ENCODE measurements at regions not wholly inside any gene's neighbourhood (a gene's known extent, or its start where the extent isn't known, plus 50 kb on each side); places are given as distances from the start of the nearest gene placed in this dataset.
A peak's percentile ranks its signal among the peaks of the same experiment; 100 is the strongest.

- no peak for DNase-seq
Observed at GRCh38 chr5:111869681-111870080, 112.7 kb upstream of the NREP start.

DNA sequence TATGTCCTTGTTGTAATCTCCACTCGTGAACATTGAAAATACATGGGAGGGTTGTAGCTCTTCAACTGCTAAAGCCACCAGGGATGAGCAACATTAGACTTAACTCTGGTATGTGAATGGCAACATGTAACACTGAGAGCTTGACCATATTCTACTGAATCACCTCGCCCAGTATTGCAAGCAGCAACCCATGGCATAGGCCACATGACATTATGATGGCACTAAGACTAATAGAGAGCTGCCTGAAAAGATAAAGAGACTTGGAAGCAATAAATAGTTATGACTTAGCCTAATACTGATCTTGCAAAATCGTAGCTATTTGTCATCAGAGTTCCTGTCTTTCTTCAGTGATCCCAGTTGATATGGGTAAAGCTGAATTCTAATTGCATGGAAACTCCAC is 108.4 kb upstream of the NREP start:
- DNase-seq: no peak

DNA sequence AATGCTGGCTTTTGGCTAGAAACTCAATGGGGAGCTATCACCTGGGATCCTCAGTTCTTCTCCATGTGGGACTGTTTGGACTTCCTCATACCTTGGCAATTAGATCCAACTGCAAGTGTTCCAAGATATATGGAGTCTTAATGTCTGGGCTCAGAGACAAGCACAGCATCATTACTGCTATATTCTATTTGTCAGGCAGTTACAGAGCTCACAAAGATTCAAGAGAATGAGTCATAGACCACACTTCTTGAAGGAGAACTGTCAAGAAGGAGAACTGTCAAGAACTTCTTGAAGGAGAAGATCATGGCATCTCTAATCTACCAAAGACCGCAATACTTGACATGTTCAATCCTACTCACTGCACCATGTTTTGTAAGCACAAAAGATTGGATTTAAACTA is 106.8 kb upstream of the NREP start:
- DNase-seq: no peak

DNA sequence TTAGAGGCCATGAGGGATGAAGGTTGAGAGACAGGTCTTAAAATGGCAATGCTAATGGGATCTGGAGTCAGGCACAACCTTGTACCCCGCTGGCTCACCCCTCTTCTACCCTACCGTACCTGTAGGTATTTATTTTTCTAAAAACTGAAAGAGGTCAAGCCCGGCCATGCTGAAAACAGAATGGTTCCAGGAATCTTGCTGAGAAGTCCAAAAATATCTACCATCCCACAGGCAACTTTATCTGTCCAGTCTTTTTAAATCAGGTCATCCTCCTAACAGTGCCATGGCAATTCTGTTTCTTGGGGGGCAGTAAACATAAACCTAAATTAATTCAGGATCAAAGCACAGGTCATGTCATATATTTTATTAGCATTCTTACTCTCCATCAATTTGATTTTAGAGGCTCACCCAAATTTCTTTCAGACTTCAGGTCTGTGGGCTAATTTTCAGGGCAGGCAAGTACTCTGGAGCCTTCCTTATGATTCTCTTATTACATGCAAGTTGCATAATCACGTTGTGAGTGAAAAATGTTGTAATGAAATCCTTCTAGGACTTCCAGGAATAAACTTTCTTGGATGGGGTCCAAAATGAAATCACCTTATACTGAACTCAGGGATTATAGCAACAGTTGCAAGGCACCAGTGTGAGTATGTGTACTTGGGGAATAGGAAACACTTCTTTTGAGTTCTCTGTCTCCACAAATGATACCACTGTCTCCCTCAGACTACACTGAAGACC is 102.7 kb upstream of the NREP start:
- DNase-seq: no peak

DNA sequence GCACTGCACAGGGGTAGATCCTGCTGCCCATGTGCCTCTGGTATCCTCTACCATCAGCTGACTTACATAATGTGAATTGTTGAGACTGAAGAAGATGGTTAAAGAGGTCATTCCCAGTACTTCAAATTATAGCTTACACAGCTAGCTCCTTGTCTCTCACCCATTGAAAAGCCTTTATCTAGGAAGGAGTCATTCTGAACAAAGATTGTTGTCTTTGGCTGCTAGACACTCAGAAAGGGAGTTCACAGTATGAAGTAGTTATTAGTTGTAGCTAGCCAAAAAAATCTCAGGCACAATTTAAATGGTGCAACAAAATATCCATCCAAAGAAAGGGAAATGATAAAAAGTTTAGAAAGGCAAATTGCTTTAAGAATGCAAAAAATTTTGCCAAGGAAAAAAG is 102.0 kb upstream of the NREP start:
- DNase-seq: no peak

GRCh38 chr5:111857623-111858022 is 100.6 kb upstream of the NREP start:
- no peak for DNase-seq

GRCh38 chr5:111856876-111857466 is 100.0 kb upstream of the NREP start:
- no peak for DNase-seq

GRCh38 chr5:111855356-111855755 is 98.4 kb upstream of the NREP start:
- DNase-seq: no peak

- no peak for DNase-seq
Observed at GRCh38 chr5:111854186-111854585, 97.2 kb upstream of the NREP start.

DNA sequence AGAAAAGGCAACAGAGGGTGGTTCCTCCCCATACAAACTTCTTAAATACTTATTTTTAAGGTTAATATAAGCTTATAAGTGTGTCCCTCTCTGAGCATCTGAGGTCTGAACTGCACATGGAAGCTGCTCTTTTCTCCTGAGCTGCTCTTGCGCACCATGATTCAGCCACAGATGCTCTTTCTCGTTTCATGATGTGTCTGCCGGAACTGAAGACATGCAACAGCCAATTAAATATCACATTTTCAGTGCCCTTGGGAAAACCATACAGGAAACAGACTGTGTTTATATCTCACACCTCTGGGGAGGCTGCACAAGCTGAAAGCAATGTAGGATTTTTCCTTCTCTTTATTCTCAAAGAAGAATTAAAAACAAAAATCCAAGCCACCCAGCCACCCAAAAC is 96.8 kb upstream of the NREP start:
- no peak for DNase-seq

DNA sequence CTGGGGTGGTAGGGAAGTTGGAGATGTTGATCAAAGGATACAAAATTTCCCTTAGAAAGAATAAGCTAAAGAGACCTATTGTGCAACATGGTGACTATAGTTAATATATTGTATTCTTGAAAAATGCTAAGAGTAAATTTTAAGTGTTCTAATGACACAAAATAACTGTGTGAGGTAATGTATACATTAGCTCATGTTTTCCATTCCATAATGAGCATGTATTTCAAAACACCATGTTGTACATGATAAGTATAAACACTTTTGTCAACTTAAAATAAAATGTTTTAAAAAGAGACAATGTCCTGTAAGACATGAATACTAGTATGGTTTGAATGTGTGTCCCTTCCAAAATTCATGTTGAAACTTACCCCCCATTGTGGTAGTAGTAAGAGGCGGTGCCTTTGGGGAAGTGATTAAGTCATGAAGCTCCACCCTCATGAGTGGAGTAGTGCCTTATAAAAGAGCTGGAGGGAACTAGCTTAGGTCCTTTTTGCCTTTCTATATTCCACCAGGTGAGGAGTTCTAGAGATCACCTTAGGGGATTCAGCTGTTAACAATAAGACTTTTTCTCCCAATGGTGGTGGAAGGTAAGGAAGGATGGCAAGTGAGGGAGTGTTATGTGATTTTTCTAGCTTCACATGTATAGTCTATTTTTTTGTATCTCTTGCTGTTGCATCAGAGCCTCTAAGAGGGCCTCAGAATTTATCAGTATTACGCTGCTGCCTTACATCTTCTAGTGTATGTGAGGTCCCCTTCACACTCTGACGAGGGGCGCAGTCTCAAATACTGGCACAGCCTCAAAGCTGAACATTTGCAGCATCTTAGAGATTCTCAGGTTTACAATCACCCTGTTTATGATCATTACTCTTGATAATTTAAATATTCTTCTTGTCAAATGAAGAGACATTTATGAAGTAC is 94.9 kb upstream of the NREP start:
- DNase-seq: no peak

DNA sequence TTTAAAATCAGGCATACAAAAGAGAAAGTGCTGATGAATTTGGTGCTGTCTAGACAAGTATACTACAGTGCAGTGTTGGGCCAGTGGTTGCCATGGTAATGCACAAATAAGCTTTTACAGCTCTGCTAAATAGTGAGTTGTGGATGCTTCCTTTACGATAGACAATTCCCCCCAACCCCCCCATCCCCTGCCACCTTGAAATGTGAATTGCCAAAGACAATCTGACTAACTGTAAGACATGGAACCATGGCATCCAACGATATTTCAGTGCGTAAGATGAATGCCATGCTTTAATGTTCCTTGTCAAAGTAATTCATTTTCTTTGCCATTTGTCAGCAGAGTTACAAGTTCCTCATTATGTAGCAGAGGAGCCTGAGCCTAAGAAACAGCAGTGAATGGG is 91.5 kb upstream of the NREP start:
- no peak for DNase-seq

GRCh38 chr5:111847052-111847925 is 90.3 kb upstream of the NREP start:
- no peak for DNase-seq

GRCh38 chr5:111840036-111840674 is 83.2 kb upstream of the NREP start:
- peak; percentile 46 for DNase-seq

GRCh38 chr5:111839438-111839837 is 82.4 kb upstream of the NREP start:
- no peak for DNase-seq

DNA sequence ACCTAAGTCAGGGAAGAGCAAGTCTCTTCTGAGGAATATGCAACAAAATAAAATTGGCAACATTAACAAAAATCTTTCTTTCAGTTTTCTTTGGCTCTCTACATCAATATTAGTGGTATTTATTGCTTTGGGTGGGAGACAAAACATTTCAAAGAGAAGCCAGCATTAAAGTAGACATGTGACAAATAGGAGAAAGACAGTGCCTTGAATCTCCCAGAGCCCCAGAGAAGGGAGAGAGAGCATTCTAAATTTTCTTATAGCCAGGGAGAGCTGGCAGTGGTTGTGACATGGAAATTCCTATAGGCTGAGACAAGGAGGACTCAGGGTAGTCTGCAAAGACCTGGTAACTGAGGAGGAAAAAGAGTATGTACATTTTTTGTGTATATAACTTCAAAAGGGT is 79.4 kb upstream of the NREP start:
- no peak for DNase-seq

GRCh38 chr5:111834926-111835599 is 78.1 kb upstream of the NREP start:
- DNase-seq: no peak

DNA sequence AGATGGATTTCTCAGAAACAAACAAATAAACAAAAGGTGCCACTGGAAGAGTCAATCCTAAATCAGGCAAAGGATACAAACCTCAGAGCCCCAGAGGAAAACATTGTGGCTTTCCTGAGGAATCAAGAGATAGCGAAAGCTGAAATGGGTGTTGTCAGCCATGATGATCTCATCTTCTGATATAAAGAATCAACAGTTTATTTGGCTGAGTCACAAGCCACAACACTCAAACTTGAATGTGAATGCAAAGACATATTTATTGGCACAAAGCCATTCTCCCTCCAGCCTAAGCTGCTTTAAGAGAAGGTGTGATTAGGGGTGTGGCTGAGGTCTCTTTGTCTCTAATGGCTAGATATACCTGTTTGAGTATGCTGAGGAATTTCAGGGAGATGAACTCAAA is 73.3 kb upstream of the NREP start:
- no peak for DNase-seq

DNA sequence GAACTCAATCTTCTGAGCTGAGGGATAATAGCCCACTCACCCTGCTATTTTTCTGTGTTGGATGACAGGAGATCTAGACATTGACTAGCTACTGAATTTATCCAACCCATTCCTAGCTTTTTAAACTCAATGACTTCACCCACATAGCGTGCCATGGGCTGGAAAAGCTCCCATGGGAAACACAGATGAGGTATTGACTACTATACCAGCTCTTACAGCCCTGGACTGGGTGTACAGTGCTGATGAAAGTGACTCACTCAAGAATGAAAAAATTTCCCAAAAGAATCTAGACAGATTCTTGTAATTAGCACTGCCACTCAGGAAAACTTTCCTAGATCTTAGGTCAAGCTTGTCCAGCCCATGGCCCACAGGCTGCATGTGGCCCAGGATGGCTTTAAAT is 72.7 kb upstream of the NREP start:
- no peak for DNase-seq

DNA sequence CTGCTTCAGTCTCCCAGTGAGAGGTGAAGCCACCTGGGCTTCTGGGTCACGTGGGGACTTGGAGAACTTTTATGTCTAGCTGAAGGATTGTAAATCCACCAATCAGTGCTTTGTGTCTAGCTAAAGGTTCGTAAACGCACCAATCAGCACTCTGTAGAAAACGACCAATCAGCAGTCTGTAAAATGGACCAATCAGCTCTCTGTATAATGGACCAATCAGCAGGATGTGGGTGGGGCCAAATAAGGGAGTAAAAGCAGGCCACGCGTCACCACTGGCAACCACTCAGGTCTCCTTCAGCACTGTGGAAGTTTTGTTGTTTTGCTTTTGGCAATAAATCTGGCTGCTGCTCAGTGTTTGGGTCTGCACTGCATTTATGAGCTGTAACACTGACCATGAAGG is 69.1 kb upstream of the NREP start:
- no peak for DNase-seq

- no peak for DNase-seq
Observed at GRCh38 chr5:111820072-111820471, 63.1 kb upstream of the NREP start.

Data from left kidney (tissue), 1 donor.